ENCODE measurements at regions not wholly inside any gene's neighbourhood (a gene's known extent, or its start where the extent isn't known, plus 50 kb on each side); places are given as distances from the start of the nearest gene placed in this dataset.

DNA sequence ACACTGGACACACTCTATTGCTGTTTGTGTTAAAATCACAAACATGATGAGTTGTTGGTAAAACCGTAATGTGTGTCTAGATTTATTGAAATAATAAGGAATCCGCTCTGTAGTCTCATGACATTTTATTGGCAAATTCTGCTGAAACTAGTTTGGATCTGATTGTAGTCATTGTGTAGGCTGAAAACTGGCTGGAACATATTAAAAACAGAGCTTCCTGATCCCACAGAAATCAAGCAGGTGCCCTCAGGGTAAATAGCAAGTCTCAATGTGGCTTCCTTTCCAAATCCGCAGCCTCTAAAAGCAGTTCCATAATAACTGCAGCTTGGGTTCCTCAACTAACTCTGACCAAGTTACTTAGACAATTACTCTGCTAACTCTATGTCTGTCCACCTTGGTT is 427.5 kb upstream of the KIF2A start:
- TF ChIP-seq POLR2A (IDR thresholded peaks at IDR 0.05) (no peak), POLR2AphosphoS5 (IDR thresholded peaks at IDR 0.05) (no peak), EP300 (IDR thresholded peaks at IDR 0.05) (no peak)
- TF ChIP-seq, protein P1, sequence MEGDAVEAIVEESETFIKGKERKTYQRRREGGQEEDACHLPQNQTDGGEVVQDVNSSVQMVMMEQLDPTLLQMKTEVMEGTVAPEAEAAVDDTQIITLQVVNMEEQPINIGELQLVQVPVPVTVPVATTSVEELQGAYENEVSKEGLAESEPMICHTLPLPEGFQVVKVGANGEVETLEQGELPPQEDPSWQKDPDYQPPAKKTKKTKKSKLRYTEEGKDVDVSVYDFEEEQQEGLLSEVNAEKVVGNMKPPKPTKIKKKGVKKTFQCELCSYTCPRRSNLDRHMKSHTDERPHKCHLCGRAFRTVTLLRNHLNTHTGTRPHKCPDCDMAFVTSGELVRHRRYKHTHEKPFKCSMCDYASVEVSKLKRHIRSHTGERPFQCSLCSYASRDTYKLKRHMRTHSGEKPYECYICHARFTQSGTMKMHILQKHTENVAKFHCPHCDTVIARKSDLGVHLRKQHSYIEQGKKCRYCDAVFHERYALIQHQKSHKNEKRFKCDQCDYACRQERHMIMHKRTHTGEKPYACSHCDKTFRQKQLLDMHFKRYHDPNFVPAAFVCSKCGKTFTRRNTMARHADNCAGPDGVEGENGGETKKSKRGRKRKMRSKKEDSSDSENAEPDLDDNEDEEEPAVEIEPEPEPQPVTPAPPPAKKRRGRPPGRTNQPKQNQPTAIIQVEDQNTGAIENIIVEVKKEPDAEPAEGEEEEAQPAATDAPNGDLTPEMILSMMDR (IDR thresholded peaks at IDR 0.05) = no peak
